ENCODE measurements at regions not wholly inside any gene's neighbourhood (a gene's known extent, or its start where the extent isn't known, plus 50 kb on each side); places are given as distances from the start of the nearest gene placed in this dataset.

GRCh38 chr17:14882131-14882530, 383.0 kb downstream of the PMP22 start:
- peak; percentile 53 for DNase-seq

GRCh38 chr17:14875557-14876412, 389.3 kb downstream of the PMP22 start:
- DNase-seq = no peak

GRCh38 chr17:14873996-14874395, 391.1 kb downstream of the PMP22 start:
- DNase-seq = no peak

GRCh38 chr17:14873540-14873939, 391.6 kb downstream of the PMP22 start:
- DNase-seq = no peak

- peak; percentile 56 for DNase-seq
Measured at GRCh38 chr17:14871921-14872320, 393.2 kb downstream of the PMP22 start.

- DNase-seq = peak; percentile 32
Measured at GRCh38 chr17:14866266-14866665, 398.9 kb downstream of the PMP22 start.

GRCh38 chr17:14864127-14864526, 401.0 kb downstream of the PMP22 start:
- no peak for DNase-seq

- DNase-seq = peak; percentile 73
Measured at GRCh38 chr17:14859542-14859941, 405.6 kb downstream of the PMP22 start.

GRCh38 chr17:14856176-14856575, 408.9 kb downstream of the PMP22 start:
- DNase-seq = no peak

- DNase-seq = no peak
Measured at GRCh38 chr17:14854691-14855090, 410.4 kb downstream of the PMP22 start.

GRCh38 chr17:14845591-14846281, 419.4 kb downstream of the PMP22 start:
- peak; percentile 68 for DNase-seq

- no peak for DNase-seq
Measured at GRCh38 chr17:14843086-14843795, 421.9 kb downstream of the PMP22 start.

GRCh38 chr17:14840616-14841231, 424.4 kb downstream of the PMP22 start:
- peak; percentile 93 for DNase-seq

GRCh38 chr17:14838567-14838966, 426.6 kb downstream of the PMP22 start:
- DNase-seq = no peak

GRCh38 chr17:14833201-14833785, 431.8 kb downstream of the PMP22 start:
- peak; percentile 92 for DNase-seq

GRCh38 chr17:14831491-14831890, 433.6 kb downstream of the PMP22 start:
- no peak for DNase-seq

- no peak for DNase-seq
Measured at GRCh38 chr17:14827396-14827919, 437.7 kb downstream of the PMP22 start.

GRCh38 chr17:14826358-14826757, 438.8 kb downstream of the PMP22 start:
- DNase-seq = no peak

- no peak for DNase-seq
Measured at GRCh38 chr17:14818469-14818868, 446.7 kb downstream of the PMP22 start.

GRCh38 chr17:14815079-14815478, 450.0 kb downstream of the PMP22 start:
- DNase-seq = no peak

- no peak for DNase-seq
Measured at GRCh38 chr17:14813649-14814370, 451.3 kb downstream of the PMP22 start.
